CD8-positive, alpha-beta memory T cell (primary cell): ENCODE measurements at regions not wholly inside any gene's neighbourhood (a gene's known extent, or its start where the extent isn't known, plus 50 kb on each side); places are given as distances from the start of the nearest gene placed in this dataset.

Source experiments
- CTCF ChIA-PET: fragments of 350-600 bp; sonication (Branson Sonifier 250); formaldehyde crosslinking; loops from one replicate; lab custom pipeline; 2021; ENCODE audit warnings: antibody characterized with exemption; lab: Charles Lee
- POLR2A ChIA-PET: fragments of 350-600 bp; sonication (Branson Sonifier 250); formaldehyde crosslinking; loops from one replicate; lab custom pipeline; 2021; ENCODE audit warnings: antibody characterized with exemption; lab: Charles Lee
- DNase-seq, 5 donors: peaks; one replicate each; pipeline versions ENCODE4 v3.0.0 to v3.0.0-alpha.2; 2020 to 2022; ENCODE audit warnings: mixed read lengths in 1 of 5
- H3K27ac ChIP-seq: one replicate; pipeline ENCODE4 v1.7.0; 2013; ENCODE audit warnings: low read depth, mild to moderate bottlenecking, low read length, moderate library complexity
- H3K27me3 ChIP-seq: 2 replicates; pipeline ENCODE4 v1.7.0; 2013; ENCODE audit warnings: low read length, mild to moderate bottlenecking; ENCODE audit not compliant: insufficient read depth, poor library complexity, severe bottlenecking
- H3K36me3 ChIP-seq: 2 replicates; pipeline ENCODE4 v1.7.0; 2013; ENCODE audit warnings: mild to moderate bottlenecking, low read length, moderate library complexity; ENCODE audit not compliant: insufficient read depth
- H3K4me1 ChIP-seq: 2 replicates; pipeline ENCODE4 v1.7.0; 2013; ENCODE audit warnings: mild to moderate bottlenecking, low read length, moderate library complexity; ENCODE audit not compliant: insufficient read depth
- H3K4me3 ChIP-seq: 2 replicates; pipeline ENCODE4 v1.7.0; 2013; ENCODE audit warnings: mild to moderate bottlenecking, low read length
- H3K9me3 ChIP-seq: 2 replicates; pipeline ENCODE4 v1.7.0; 2013; ENCODE audit warnings: mild to moderate bottlenecking, low read length
- H3K27ac Mint-ChIP-seq, 8 donors: one replicate each; pipeline ENCODE4 v1.8.0; 2020 to 2021; ENCODE audit warnings: mixed read lengths in 8 of 8, mild to moderate bottlenecking in 6 of 8, inconsistent platforms in 3 of 8, moderate library complexity in 3 of 8
- H3K27me3 Mint-ChIP-seq, 2 donors: one replicate each; pipeline ENCODE4 v1.8.0; 2020 to 2021; ENCODE audit warnings: mixed read lengths in 2 of 2, mild to moderate bottlenecking in 1 of 2, moderate library complexity in 1 of 2
- H3K36me3 Mint-ChIP-seq, 3 donors: one replicate each; pipeline ENCODE4 v1.8.0; 2020 to 2021; ENCODE audit warnings: mixed read lengths in 3 of 3, inconsistent platforms in 1 of 3, mild to moderate bottlenecking in 1 of 3
- H3K4me1 Mint-ChIP-seq, 3 donors: one replicate each; pipeline ENCODE4 v1.8.0; 2020 to 2021; ENCODE audit warnings: mixed read lengths in 3 of 3, inconsistent platforms in 1 of 3, mild to moderate bottlenecking in 1 of 3
- H3K4me3 Mint-ChIP-seq, 7 donors: one replicate each; pipeline ENCODE4 v1.8.0; 2020 to 2021; ENCODE audit warnings: mixed read lengths in 7 of 7, mild to moderate bottlenecking in 6 of 7, moderate library complexity in 4 of 7, inconsistent platforms in 2 of 7
- H3K9me3 Mint-ChIP-seq, 5 donors: one replicate each; pipeline ENCODE4 v1.8.0; 2020 to 2022; ENCODE audit warnings: mixed read lengths in 5 of 5, mild to moderate bottlenecking in 3 of 5, moderate library complexity in 2 of 5, inconsistent platforms in 1 of 5

DNA sequence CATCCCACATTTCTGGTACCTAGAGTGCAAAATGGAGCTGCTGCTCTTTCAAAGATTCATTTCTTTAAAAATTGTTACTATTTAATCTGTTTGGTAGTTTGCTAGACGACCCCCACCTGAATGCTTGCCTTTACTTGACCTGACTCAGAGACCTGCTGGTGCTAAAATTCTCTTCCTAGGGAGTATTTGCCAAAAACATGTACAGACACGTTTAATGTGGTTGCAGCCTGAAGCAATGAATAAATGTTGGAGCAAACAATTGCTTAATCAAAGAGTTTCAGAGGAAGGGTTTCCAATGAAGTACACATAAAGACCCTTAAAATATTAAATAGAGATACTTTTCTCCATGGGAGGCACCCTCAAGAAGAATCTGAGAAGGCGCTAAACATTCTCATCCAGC lies 734.4 kb downstream of the CBLN2 start:
- Histone ChIP-seq H3K4me1 (no peaks in the 10 kb centered on the region), H3K36me3 (no peaks in the 10 kb centered on the region), H3K27ac (no peak overlapping the region), H3K27me3 (no peaks in the 10 kb centered on the region), H3K4me3 (no peak overlapping the region), H3K9me3 (no peaks in the 10 kb centered on the region)
- H3K36me3 Mint-ChIP-seq = no peaks in the 10 kb centered on the region
- peaks cover 1 to 18% (median 13%) of the 10 kb centered on the region in 5 donors for H3K9me3 Mint-ChIP-seq
- no peaks in the 10 kb centered on the region for H3K27me3 Mint-ChIP-seq
- H3K27ac Mint-ChIP-seq = no peak overlapping the region
- H3K4me1 Mint-ChIP-seq = no peaks in the 10 kb centered on the region
- no peak for DNase-seq
- ChIA-PET CTCF (interaction anchor here (0.6 kb wide), 1 partner anchor 69 kb away, joined by 3 read pairs; no protein-coding TSS in a partner anchor), POLR2A (no interaction called here)
- H3K4me3 Mint-ChIP-seq = no peak overlapping the region

DNA sequence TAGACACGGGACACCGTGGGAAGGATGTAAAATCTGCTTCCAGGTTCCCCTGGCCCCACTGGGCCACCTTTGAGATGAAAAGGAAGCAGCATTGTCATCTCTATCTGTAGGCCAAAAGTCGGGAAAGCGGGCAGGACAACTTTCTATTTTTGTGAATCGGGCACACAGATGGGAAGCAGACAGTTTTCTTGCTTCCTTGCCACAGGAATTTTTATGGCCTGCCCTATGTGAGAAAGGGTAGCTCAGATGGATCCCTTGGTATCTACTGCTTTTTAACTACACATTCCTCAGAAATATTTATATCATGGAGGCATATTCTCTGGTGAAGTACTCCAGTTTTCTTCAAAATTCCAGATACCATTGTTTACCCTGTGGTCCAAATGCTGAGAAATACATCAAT lies 735.5 kb downstream of the CBLN2 start:
- H3K9me3 ChIP-seq = no peaks in the 10 kb centered on the region
- no peak overlapping the region for H3K4me3 Mint-ChIP-seq
- H3K27me3 Mint-ChIP-seq = no peaks in the 10 kb centered on the region
- H3K4me3 ChIP-seq = no peak overlapping the region
- H3K9me3 Mint-ChIP-seq = peaks cover 1 to 23% (median 18%) of the 10 kb centered on the region in 5 donors
- H3K4me1 Mint-ChIP-seq = no peaks in the 10 kb centered on the region
- no peak for DNase-seq
- no peak overlapping the region for H3K27ac ChIP-seq
- no peaks in the 10 kb centered on the region for H3K27me3 ChIP-seq
- H3K27ac Mint-ChIP-seq = no peak overlapping the region
- H3K36me3 Mint-ChIP-seq = no peaks in the 10 kb centered on the region
- ChIA-PET POLR2A (no interaction called here), CTCF (no interaction called here)
- H3K4me1 ChIP-seq = no peaks in the 10 kb centered on the region
- no peaks in the 10 kb centered on the region for H3K36me3 ChIP-seq

DNA sequence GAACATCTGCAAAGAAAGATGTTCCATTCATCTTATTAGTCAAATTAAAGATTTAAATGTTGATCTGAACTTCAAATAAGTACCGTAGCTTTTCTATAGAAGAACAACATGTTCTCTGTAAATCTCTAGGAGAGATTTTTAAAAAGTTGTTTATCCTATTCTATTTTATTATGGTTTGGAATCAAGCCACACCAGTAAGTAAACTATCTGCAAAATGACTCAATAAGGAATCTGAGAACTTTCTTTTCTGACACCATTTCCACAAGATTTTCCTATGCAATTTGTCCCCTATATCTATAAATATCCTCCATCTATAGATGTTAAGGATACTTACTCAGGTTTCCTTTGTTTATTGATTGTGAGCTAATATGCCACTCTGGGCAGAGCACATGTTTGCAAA lies 736.6 kb downstream of the CBLN2 start:
- ChIA-PET POLR2A (no interaction called here), CTCF (no interaction called here)
- Histone ChIP-seq H3K27ac (no peak overlapping the region), H3K4me1 (no peaks in the 10 kb centered on the region), H3K36me3 (no peaks in the 10 kb centered on the region), H3K27me3 (no peaks in the 10 kb centered on the region), H3K9me3 (no peaks in the 10 kb centered on the region), H3K4me3 (no peak overlapping the region)
- H3K27ac Mint-ChIP-seq = no peak overlapping the region
- H3K36me3 Mint-ChIP-seq = no peaks in the 10 kb centered on the region
- no peaks in the 10 kb centered on the region for H3K27me3 Mint-ChIP-seq
- H3K9me3 Mint-ChIP-seq = peaks cover 0 to 19% (median 16%) of the 10 kb centered on the region in 5 donors
- no peak for DNase-seq
- no peak overlapping the region for H3K4me3 Mint-ChIP-seq
- no peaks in the 10 kb centered on the region for H3K4me1 Mint-ChIP-seq

- Mint-ChIP-seq H3K27me3 (no peaks in the 10 kb centered on the region), H3K27ac (no peak overlapping the region), H3K4me3 (no peak overlapping the region), H3K9me3 (peaks cover 5 to 25% (median 7%) of the 10 kb centered on the region in 5 donors), H3K4me1 (no peaks in the 10 kb centered on the region), H3K36me3 (no peaks in the 10 kb centered on the region)
- DNase-seq = no peak
- Histone ChIP-seq H3K27me3 (no peaks in the 10 kb centered on the region), H3K36me3 (no peaks in the 10 kb centered on the region), H3K9me3 (no peaks in the 10 kb centered on the region), H3K4me1 (no peaks in the 10 kb centered on the region), H3K27ac (no peak overlapping the region), H3K4me3 (no peak overlapping the region)
- POLR2A ChIA-PET = no interaction called here
- CTCF ChIA-PET = no interaction called here
Measured at GRCh38 chr18:71798986-71799673, 745.0 kb downstream of the CBLN2 start.

- CTCF ChIA-PET = no interaction called here
- no peaks in the 10 kb centered on the region for H3K4me1 ChIP-seq
Measured at GRCh38 chr18:71797554-71797953, 746.6 kb downstream of the CBLN2 start.

GRCh38 chr18:71784777-71785176 lies 759.4 kb downstream of the CBLN2 start:
- no peaks in the 10 kb centered on the region for H3K27me3 Mint-ChIP-seq
- ChIA-PET POLR2A (no interaction called here), CTCF (no interaction called here)
- Histone ChIP-seq H3K4me3 (no peak overlapping the region), H3K27me3 (no peaks in the 10 kb centered on the region), H3K9me3 (no peaks in the 10 kb centered on the region), H3K36me3 (no peaks in the 10 kb centered on the region), H3K4me1 (no peaks in the 10 kb centered on the region), H3K27ac (no peak overlapping the region)
- no peaks in the 10 kb centered on the region for H3K4me1 Mint-ChIP-seq
- H3K36me3 Mint-ChIP-seq = no peaks in the 10 kb centered on the region
- no peak overlapping the region for H3K27ac Mint-ChIP-seq
- H3K9me3 Mint-ChIP-seq = peaks cover 3 to 20% (median 4%) of the 10 kb centered on the region in 5 donors
- DNase-seq = peak in 1 of 5 donors; percentile 6
- H3K4me3 Mint-ChIP-seq = no peak overlapping the region

More at GRCh38 chr18:71797554-71797953, 746.6 kb downstream of the CBLN2 start:
- Histone ChIP-seq H3K27ac (no peak overlapping the region), H3K9me3 (no peaks in the 10 kb centered on the region), H3K27me3 (no peaks in the 10 kb centered on the region), H3K4me3 (no peak overlapping the region), H3K36me3 (no peaks in the 10 kb centered on the region)
- Mint-ChIP-seq H3K27ac (no peak overlapping the region), H3K27me3 (no peaks in the 10 kb centered on the region), H3K9me3 (peaks cover 5 to 20% (median 7%) of the 10 kb centered on the region in 5 donors), H3K36me3 (no peaks in the 10 kb centered on the region), H3K4me1 (no peaks in the 10 kb centered on the region), H3K4me3 (no peak overlapping the region)
- POLR2A ChIA-PET = no interaction called here
- no peak for DNase-seq

GRCh38 chr18:71760541-71760940 lies 783.6 kb downstream of the CBLN2 start:
- no peaks in the 10 kb centered on the region for H3K4me1 ChIP-seq
- H3K4me3 ChIP-seq = no peak overlapping the region
- ChIA-PET POLR2A (no interaction called here), CTCF (no interaction called here)
- Mint-ChIP-seq H3K9me3 (peaks cover 4 to 36% (median 9%) of the 10 kb centered on the region in 5 donors), H3K36me3 (no peaks in the 10 kb centered on the region), H3K4me1 (no peaks in the 10 kb centered on the region), H3K27ac (no peak overlapping the region), H3K27me3 (no peaks in the 10 kb centered on the region), H3K4me3 (no peak overlapping the region)
- no peaks in the 10 kb centered on the region for H3K9me3 ChIP-seq
- H3K36me3 ChIP-seq = no peaks in the 10 kb centered on the region
- H3K27ac ChIP-seq = no peak overlapping the region
- DNase-seq = no peak
- no peaks in the 10 kb centered on the region for H3K27me3 ChIP-seq

- CTCF ChIA-PET = no interaction called here
- H3K27me3 ChIP-seq = no peaks in the 10 kb centered on the region
- no peak for DNase-seq
- Mint-ChIP-seq H3K9me3 (peaks cover 9 to 33% (median 17%) of the 10 kb centered on the region in 5 donors), H3K4me3 (no peak overlapping the region), H3K36me3 (no peaks in the 10 kb centered on the region), H3K27me3 (no peaks in the 10 kb centered on the region), H3K27ac (no peak overlapping the region), H3K4me1 (no peaks in the 10 kb centered on the region)
- no peaks in the 10 kb centered on the region for H3K9me3 ChIP-seq
- H3K36me3 ChIP-seq = no peaks in the 10 kb centered on the region
- H3K27ac ChIP-seq = no peak overlapping the region
- POLR2A ChIA-PET = no interaction called here
- no peaks in the 10 kb centered on the region for H3K4me1 ChIP-seq
- H3K4me3 ChIP-seq = no peak overlapping the region
Measured at GRCh38 chr18:71754246-71754645, 789.9 kb downstream of the CBLN2 start.
